CD8-positive, alpha-beta memory T cell (primary cell): ENCODE measurements at regions not wholly inside any gene's neighbourhood (a gene's known extent, or its start where the extent isn't known, plus 50 kb on each side); places are given as distances from the start of the nearest gene placed in this dataset.

Experiments
- CTCF ChIA-PET: fragments of 350-600 bp; sonication (Branson Sonifier 250); formaldehyde crosslinking; loops from one replicate; lab custom pipeline; 2021; ENCODE audit warnings: antibody characterized with exemption; lab: Charles Lee
- POLR2A ChIA-PET: fragments of 350-600 bp; sonication (Branson Sonifier 250); formaldehyde crosslinking; loops from one replicate; lab custom pipeline; 2021; ENCODE audit warnings: antibody characterized with exemption; lab: Charles Lee
- DNase-seq, 5 donors: peaks; one replicate each; pipeline versions ENCODE4 v3.0.0 to v3.0.0-alpha.2; 2020 to 2022; ENCODE audit warnings: mixed read lengths in 1 of 5
- H3K27ac ChIP-seq: one replicate; pipeline ENCODE4 v1.7.0; 2013; ENCODE audit warnings: low read depth, mild to moderate bottlenecking, low read length, moderate library complexity
- H3K27me3 ChIP-seq: 2 replicates; pipeline ENCODE4 v1.7.0; 2013; ENCODE audit warnings: low read length, mild to moderate bottlenecking; ENCODE audit not compliant: insufficient read depth, poor library complexity, severe bottlenecking
- H3K36me3 ChIP-seq: 2 replicates; pipeline ENCODE4 v1.7.0; 2013; ENCODE audit warnings: mild to moderate bottlenecking, low read length, moderate library complexity; ENCODE audit not compliant: insufficient read depth
- H3K4me1 ChIP-seq: 2 replicates; pipeline ENCODE4 v1.7.0; 2013; ENCODE audit warnings: mild to moderate bottlenecking, low read length, moderate library complexity; ENCODE audit not compliant: insufficient read depth
- H3K4me3 ChIP-seq: 2 replicates; pipeline ENCODE4 v1.7.0; 2013; ENCODE audit warnings: mild to moderate bottlenecking, low read length
- H3K9me3 ChIP-seq: 2 replicates; pipeline ENCODE4 v1.7.0; 2013; ENCODE audit warnings: mild to moderate bottlenecking, low read length
- H3K27ac Mint-ChIP-seq, 8 donors: one replicate each; pipeline ENCODE4 v1.8.0; 2020 to 2021; ENCODE audit warnings: mixed read lengths in 8 of 8, mild to moderate bottlenecking in 6 of 8, inconsistent platforms in 3 of 8, moderate library complexity in 3 of 8
- H3K27me3 Mint-ChIP-seq, 2 donors: one replicate each; pipeline ENCODE4 v1.8.0; 2020 to 2021; ENCODE audit warnings: mixed read lengths in 2 of 2, mild to moderate bottlenecking in 1 of 2, moderate library complexity in 1 of 2
- H3K36me3 Mint-ChIP-seq, 3 donors: one replicate each; pipeline ENCODE4 v1.8.0; 2020 to 2021; ENCODE audit warnings: mixed read lengths in 3 of 3, inconsistent platforms in 1 of 3, mild to moderate bottlenecking in 1 of 3
- H3K4me1 Mint-ChIP-seq, 3 donors: one replicate each; pipeline ENCODE4 v1.8.0; 2020 to 2021; ENCODE audit warnings: mixed read lengths in 3 of 3, inconsistent platforms in 1 of 3, mild to moderate bottlenecking in 1 of 3
- H3K4me3 Mint-ChIP-seq, 7 donors: one replicate each; pipeline ENCODE4 v1.8.0; 2020 to 2021; ENCODE audit warnings: mixed read lengths in 7 of 7, mild to moderate bottlenecking in 6 of 7, moderate library complexity in 4 of 7, inconsistent platforms in 2 of 7
- H3K9me3 Mint-ChIP-seq, 5 donors: one replicate each; pipeline ENCODE4 v1.8.0; 2020 to 2022; ENCODE audit warnings: mixed read lengths in 5 of 5, mild to moderate bottlenecking in 3 of 5, moderate library complexity in 2 of 5, inconsistent platforms in 1 of 5

DNA sequence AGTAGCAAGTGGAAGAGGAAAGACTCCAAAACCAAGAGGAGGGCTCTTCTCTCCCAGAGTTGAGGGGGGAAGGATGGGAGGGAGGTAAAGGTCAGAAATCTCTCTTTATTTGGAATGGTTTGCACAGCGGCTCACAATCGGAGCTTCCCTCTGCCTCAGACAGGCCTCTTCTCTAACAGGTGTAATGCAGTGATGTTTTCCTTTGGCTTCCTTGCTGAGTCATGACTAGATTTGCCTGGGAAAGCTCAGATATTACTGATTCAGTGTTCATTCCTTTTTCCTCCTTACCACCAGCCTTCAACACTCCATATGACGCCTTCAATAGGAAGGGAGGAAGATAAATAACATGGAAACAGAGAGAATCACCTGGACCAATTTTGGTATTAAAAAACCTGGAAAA lies 136.6 kb downstream of the RNF152 start:
- Mint-ChIP-seq H3K4me3 (no peak overlapping the region), H3K36me3 (no peaks in the 10 kb centered on the region), H3K4me1 (no peaks in the 10 kb centered on the region), H3K27me3 (peaks cover 8 to 19% of the 10 kb centered on the region in 2 donors), H3K27ac (no peak overlapping the region), H3K9me3 (peaks cover 0 to 4% (median 0%) of the 10 kb centered on the region in 5 donors)
- ChIA-PET CTCF (no interaction called here), POLR2A (no interaction called here)
- Histone ChIP-seq H3K27ac (no peak overlapping the region), H3K27me3 (no peaks in the 10 kb centered on the region), H3K9me3 (no peaks in the 10 kb centered on the region), H3K36me3 (no peaks in the 10 kb centered on the region), H3K4me1 (no peaks in the 10 kb centered on the region), H3K4me3 (no peak overlapping the region)
- no peak for DNase-seq

DNA sequence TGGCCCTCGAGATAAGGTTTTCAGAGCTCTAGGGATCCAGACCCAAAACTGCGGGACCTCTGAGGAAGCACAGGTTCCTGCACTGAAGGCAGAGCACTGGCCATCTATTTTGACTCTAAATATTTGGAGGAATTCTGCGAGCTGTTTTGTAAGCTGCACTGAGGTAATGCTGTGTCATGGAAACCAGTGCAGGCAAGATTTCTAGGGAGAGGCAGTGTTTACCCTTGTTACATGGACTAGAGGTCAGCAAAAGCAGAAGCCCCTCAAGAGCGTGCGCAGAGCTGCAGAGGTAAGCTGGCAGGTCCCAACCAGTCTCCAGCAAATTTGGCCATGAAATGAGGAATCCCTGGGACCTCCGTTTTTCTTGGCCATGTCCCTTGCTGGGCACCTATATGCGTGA lies 137.3 kb downstream of the RNF152 start:
- Histone ChIP-seq H3K4me3 (no peak overlapping the region), H3K27ac (no peak overlapping the region), H3K36me3 (no peaks in the 10 kb centered on the region), H3K9me3 (no peaks in the 10 kb centered on the region), H3K4me1 (no peaks in the 10 kb centered on the region), H3K27me3 (no peaks in the 10 kb centered on the region)
- H3K27me3 Mint-ChIP-seq, result peaks cover 6 to 16% of the 10 kb centered on the region in 2 donors
- peaks cover 0 to 7% (median 0%) of the 10 kb centered on the region in 5 donors for H3K9me3 Mint-ChIP-seq
- no peak for DNase-seq
- H3K4me1 Mint-ChIP-seq, result no peaks in the 10 kb centered on the region
- H3K27ac Mint-ChIP-seq, result no peak overlapping the region
- H3K4me3 Mint-ChIP-seq, result no peak overlapping the region
- POLR2A ChIA-PET, result no interaction called here
- H3K36me3 Mint-ChIP-seq, result no peaks in the 10 kb centered on the region
- CTCF ChIA-PET, result no interaction called here

DNA sequence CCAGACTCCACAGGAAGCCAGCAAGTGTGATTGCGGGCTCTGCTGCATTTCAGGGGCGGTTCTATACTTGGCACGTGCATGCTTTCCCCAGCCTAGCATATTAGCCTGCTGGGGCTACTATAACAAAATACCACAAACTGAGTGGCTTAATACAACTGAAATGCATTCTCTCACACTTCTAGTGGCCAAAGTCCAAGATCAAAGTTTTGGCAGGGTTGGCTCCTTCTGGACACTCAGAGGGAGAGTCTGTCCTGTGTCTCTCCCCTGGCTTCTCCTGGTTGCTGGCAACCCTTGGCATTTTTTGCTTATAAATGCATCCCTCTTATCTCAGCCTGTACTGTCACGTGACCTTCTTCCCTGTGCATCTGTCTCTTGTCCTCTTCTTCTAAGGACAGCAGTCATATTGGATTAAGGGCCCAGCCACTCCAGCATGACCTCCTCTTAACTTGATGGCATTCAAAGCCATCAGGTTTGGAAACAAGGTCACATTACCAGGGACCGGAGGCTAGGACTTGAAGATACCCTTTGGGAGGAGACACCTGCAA lies 138.7 kb downstream of the RNF152 start:
- DNase-seq, result no peak
- Mint-ChIP-seq H3K4me3 (no peak overlapping the region), H3K4me1 (no peaks in the 10 kb centered on the region), H3K36me3 (no peaks in the 10 kb centered on the region), H3K27me3 (peaks cover 1 to 6% of the 10 kb centered on the region in 2 donors), H3K9me3 (peaks cover 0 to 4% (median 0%) of the 10 kb centered on the region in 5 donors), H3K27ac (no peak overlapping the region)
- Histone ChIP-seq H3K27me3 (no peaks in the 10 kb centered on the region), H3K36me3 (no peaks in the 10 kb centered on the region), H3K4me1 (no peaks in the 10 kb centered on the region), H3K9me3 (no peaks in the 10 kb centered on the region), H3K4me3 (no peak overlapping the region), H3K27ac (no peak overlapping the region)
- POLR2A ChIA-PET, result no interaction called here
- CTCF ChIA-PET, result no interaction called here

DNA sequence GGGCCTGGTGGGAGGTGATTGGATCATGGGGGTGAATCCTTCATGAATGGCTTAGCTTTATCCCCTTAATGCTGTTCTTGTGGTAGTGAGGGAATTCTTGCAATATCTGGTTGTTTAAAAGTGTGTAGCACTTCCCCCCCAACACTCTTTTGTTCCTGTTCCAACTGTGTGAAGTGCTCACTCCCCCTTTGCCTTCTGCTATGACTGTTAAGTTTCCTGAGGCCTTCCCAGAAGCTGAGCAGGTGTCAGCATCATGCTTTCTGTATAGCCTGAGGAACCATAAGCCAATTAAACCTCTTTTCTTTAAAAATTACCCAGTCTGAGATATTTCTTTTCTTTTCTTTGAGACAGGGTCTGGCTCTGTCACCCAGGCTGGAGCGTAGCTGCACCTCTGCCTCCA lies 139.4 kb downstream of the RNF152 start:
- CTCF ChIA-PET, result no interaction called here
- no peaks in the 10 kb centered on the region for H3K9me3 ChIP-seq
- no peaks in the 10 kb centered on the region for H3K4me1 ChIP-seq
- Mint-ChIP-seq H3K4me1 (no peaks in the 10 kb centered on the region), H3K27me3 (peaks cover 7 to 9% of the 10 kb centered on the region in 2 donors), H3K36me3 (no peaks in the 10 kb centered on the region), H3K27ac (no peak overlapping the region), H3K4me3 (no peak overlapping the region), H3K9me3 (peaks cover 0 to 4% (median 0%) of the 10 kb centered on the region in 5 donors)
- no peak for DNase-seq
- no peak overlapping the region for H3K27ac ChIP-seq
- POLR2A ChIA-PET, result no interaction called here
- no peaks in the 10 kb centered on the region for H3K36me3 ChIP-seq
- H3K4me3 ChIP-seq, result no peak overlapping the region
- H3K27me3 ChIP-seq, result no peaks in the 10 kb centered on the region

DNA sequence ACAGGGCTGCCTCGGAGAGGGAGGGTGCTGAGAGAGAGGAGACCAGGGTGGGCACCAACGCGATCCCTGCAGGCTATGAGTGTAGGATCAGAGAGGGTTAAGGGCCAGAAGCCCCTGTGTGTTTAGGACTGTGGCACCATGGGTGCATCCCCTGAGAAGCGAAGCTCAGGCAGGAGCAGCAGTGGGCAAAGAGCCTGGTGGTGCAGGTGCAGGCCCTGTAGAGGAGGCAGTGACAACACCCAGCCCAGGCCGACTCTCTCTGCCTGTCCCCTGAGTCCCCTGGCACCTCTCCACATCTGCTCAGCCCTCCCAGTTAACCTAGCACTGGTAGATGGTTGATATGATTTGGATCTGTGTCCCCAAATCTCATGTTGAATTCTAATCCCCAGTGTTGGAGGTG lies 139.8 kb downstream of the RNF152 start:
- H3K9me3 Mint-ChIP-seq, result peaks cover 0 to 4% (median 0%) of the 10 kb centered on the region in 5 donors
- Histone ChIP-seq H3K36me3 (no peaks in the 10 kb centered on the region), H3K27ac (no peak overlapping the region), H3K4me1 (no peaks in the 10 kb centered on the region), H3K9me3 (no peaks in the 10 kb centered on the region), H3K4me3 (no peak overlapping the region), H3K27me3 (no peaks in the 10 kb centered on the region)
- ChIA-PET CTCF (no interaction called here), POLR2A (no interaction called here)
- H3K27me3 Mint-ChIP-seq, result peaks cover 7 to 9% of the 10 kb centered on the region in 2 donors
- DNase-seq, result no peak
- H3K36me3 Mint-ChIP-seq, result no peaks in the 10 kb centered on the region
- no peak overlapping the region for H3K4me3 Mint-ChIP-seq
- no peaks in the 10 kb centered on the region for H3K4me1 Mint-ChIP-seq
- H3K27ac Mint-ChIP-seq, result no peak overlapping the region

DNA sequence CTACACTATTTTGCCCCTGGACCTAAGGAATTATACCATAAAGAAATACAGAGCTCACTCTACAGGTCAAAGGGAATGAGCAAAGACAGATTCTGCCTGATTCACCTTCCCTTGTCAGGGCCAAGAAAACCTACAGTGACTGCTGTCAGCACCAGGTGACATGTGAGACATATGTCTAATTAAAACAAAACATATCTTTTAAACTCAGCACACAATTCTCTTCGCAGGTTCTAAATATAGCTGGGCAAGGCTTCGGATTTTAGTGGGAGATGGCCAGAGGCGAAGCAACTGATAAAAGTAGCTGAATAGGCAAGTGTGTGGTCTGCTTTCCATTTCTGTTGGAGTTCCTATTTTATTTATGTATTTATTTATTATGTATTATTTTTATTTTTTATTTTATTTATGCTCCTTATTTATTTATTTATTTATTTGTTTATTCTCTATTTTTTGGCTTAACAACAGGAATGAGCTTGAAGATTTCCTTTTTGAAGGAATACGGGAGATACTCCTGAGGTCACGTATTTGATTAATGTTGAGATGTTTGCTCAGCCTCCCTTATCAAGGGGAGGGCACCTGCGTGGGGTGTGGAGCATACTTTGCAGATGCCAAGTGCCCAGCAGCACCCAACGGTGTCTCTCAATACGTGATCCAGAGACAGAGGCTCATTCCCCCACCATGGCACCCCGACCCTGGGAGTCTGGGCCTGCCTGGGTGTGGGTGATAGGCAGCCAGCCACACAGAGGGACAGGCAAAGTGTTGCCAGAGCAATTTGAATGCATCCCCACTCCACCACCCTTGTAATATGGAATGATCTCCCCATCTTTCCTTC lies 141.8 kb downstream of the RNF152 start:
- Mint-ChIP-seq H3K4me3 (no peak overlapping the region), H3K36me3 (no peaks in the 10 kb centered on the region), H3K4me1 (no peaks in the 10 kb centered on the region), H3K9me3 (peaks cover 0 to 4% (median 0%) of the 10 kb centered on the region in 5 donors), H3K27me3 (peaks cover 5 to 9% of the 10 kb centered on the region in 2 donors), H3K27ac (no peak overlapping the region)
- no peaks in the 10 kb centered on the region for H3K9me3 ChIP-seq
- no peak overlapping the region for H3K4me3 ChIP-seq
- POLR2A ChIA-PET, result no interaction called here
- H3K4me1 ChIP-seq, result no peaks in the 10 kb centered on the region
- H3K36me3 ChIP-seq, result no peaks in the 10 kb centered on the region
- no peak for DNase-seq
- no peak overlapping the region for H3K27ac ChIP-seq
- CTCF ChIA-PET, result no interaction called here
- no peaks in the 10 kb centered on the region for H3K27me3 ChIP-seq

DNA sequence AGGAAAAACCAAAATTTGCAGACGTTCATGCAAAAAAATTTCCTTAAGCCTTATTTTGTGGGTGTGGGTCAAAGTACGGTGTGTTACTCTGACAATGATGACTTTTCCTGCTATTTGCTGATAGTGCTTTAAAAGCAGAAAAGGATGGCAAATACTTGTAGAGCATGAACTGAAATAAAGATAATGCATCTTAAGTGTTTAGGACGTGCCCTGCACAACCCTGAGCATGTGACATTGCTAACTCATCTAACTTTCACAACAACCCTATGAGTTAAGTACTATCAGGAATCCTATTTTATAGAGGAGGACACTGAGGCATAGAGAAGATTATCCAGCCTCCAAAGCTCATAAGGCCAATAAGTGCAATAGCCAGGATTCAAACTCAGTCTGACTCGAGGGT lies 143.3 kb downstream of the RNF152 start:
- Mint-ChIP-seq H3K9me3 (peaks cover 0 to 4% (median 0%) of the 10 kb centered on the region in 5 donors), H3K36me3 (no peaks in the 10 kb centered on the region), H3K4me3 (no peak overlapping the region), H3K27ac (no peak overlapping the region), H3K4me1 (no peaks in the 10 kb centered on the region), H3K27me3 (peaks cover 4 to 7% of the 10 kb centered on the region in 2 donors)
- ChIA-PET CTCF (no interaction called here), POLR2A (no interaction called here)
- DNase-seq, result no peak
- H3K36me3 ChIP-seq, result no peaks in the 10 kb centered on the region
- H3K4me1 ChIP-seq, result no peaks in the 10 kb centered on the region
- H3K27ac ChIP-seq, result no peak overlapping the region
- no peaks in the 10 kb centered on the region for H3K27me3 ChIP-seq
- H3K9me3 ChIP-seq, result no peaks in the 10 kb centered on the region
- H3K4me3 ChIP-seq, result no peak overlapping the region

DNA sequence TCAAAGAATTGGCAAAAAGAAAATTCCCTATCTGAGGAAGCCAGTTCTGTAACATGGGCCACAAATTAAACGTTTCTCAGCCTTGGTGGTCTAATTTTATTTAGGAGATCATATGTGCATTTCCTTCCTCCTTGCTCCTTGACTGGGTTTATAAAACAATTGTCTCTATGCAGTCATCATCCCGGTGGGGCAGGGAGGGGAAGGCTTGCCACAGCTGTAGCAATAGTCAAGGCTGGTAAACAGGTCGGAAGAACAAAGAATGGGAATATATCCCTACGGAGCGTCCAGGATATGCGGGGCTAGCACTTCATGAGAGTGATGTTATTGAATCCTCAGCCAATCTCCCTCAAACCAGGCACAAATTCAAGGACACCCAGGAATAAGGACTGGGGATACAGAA lies 143.8 kb downstream of the RNF152 start:
- CTCF ChIA-PET, result no interaction called here
- H3K4me3 Mint-ChIP-seq, result no peak overlapping the region

More for the DNA sequence above, 143.8 kb downstream of the RNF152 start:
- Mint-ChIP-seq H3K27ac (no peak overlapping the region), H3K4me1 (no peaks in the 10 kb centered on the region), H3K9me3 (peaks cover 0 to 4% (median 0%) of the 10 kb centered on the region in 5 donors), H3K36me3 (no peaks in the 10 kb centered on the region), H3K27me3 (peaks cover 4 to 7% of the 10 kb centered on the region in 2 donors)
- POLR2A ChIA-PET, result no interaction called here
- Histone ChIP-seq H3K4me1 (no peaks in the 10 kb centered on the region), H3K36me3 (no peaks in the 10 kb centered on the region), H3K9me3 (no peaks in the 10 kb centered on the region), H3K27me3 (no peaks in the 10 kb centered on the region), H3K27ac (no peak overlapping the region), H3K4me3 (no peak overlapping the region)
- DNase-seq, result no peak
